WTC11 (cell line): ENCODE measurements at regions not wholly inside any gene's neighbourhood (a gene's known extent, or its start where the extent isn't known, plus 50 kb on each side); places are given as distances from the start of the nearest gene placed in this dataset.
"Not testable (repeated sequence)": the region's sequence is repeated elsewhere in the genome, so short reads cannot be mapped to it uniquely, and the experiment has no call there.

ENCODE experiments used
- ATAC-seq: fragments of 200-7000 bp; cut with Tn5 transposase; 2 replicates; pipeline ENCODE4 v1.10.0; 2021; ENCODE audit warnings: mild to moderate bottlenecking, moderate library complexity
- CTCF ChIA-PET: fragments of 300-600 bp; sonication (Branson Sonifier 250); formaldehyde crosslinking; loops from one replicate; lab custom pipeline; 2021; ENCODE audit warnings: antibody characterized with exemption; lab: Charles Lee
- POLR2A ChIA-PET: fragments of 350-600 bp; sonication (Branson Sonifier 250); formaldehyde crosslinking; loops from one replicate; lab custom pipeline; 2021; ENCODE audit warnings: antibody characterized with exemption; lab: Charles Lee
- DNase-seq: peaks from one replicate; pipeline ENCODE4 v3.0.0; 2021; ENCODE audit warnings: low spot score
- H3K27ac Mint-ChIP-seq: 2 replicates; pipeline ENCODE4 v1.8.0; 2021; ENCODE audit warnings: mixed read lengths
- H3K27me3 Mint-ChIP-seq: 2 replicates; pipeline ENCODE4 v1.8.0; 2021; ENCODE audit warnings: low read depth, mild to moderate bottlenecking, moderate library complexity, mixed read lengths
- H3K36me3 Mint-ChIP-seq: 2 replicates; pipeline ENCODE4 v1.8.0; 2021; ENCODE audit warnings: mixed read lengths
- H3K4me1 Mint-ChIP-seq: 2 replicates; pipeline ENCODE4 v1.8.0; 2022; ENCODE audit warnings: mixed read lengths
- H3K4me3 Mint-ChIP-seq: 2 replicates; pipeline ENCODE4 v1.8.0; 2021; ENCODE audit warnings: mild to moderate bottlenecking, moderate library complexity, mixed read lengths
- H3K9me3 Mint-ChIP-seq: 2 replicates; pipeline ENCODE4 v1.8.0; 2021; ENCODE audit warnings: mixed read lengths
- ARID4B ChIP-seq: sonication (generic); formaldehyde crosslinking; IDR thresholded peaks from 2 replicates; pipeline ENCODE4 v1.8.0; 2023; ENCODE audit warnings: missing genetic modification reagents, mild to moderate bottlenecking, borderline replicate concordance
- CREB1 ChIP-seq: sonication (generic); formaldehyde crosslinking; IDR thresholded peaks from 2 replicates; pipeline ENCODE4 v1.8.0; 2023; ENCODE audit warnings: mild to moderate bottlenecking, missing genetic modification reagents
- CTCF ChIP-seq: fragments of 200-600 bp; IDR thresholded peaks from 2 replicates; pipeline ENCODE4 v1.8.0; 2022; ENCODE audit warnings: antibody characterized with exemption
- FOXK1 ChIP-seq: sonication (generic); formaldehyde crosslinking; IDR thresholded peaks from 2 replicates; pipeline ENCODE4 v1.8.0; 2022; ENCODE audit warnings: mild to moderate bottlenecking, moderate library complexity, missing genetic modification reagents
- FOXP1 ChIP-seq: sonication (generic); formaldehyde crosslinking; IDR thresholded peaks from 2 replicates; pipeline ENCODE4 v1.8.0; 2022; ENCODE audit warnings: missing genetic modification reagents, mild to moderate bottlenecking, moderate library complexity, borderline replicate concordance
- MYBL2 ChIP-seq: sonication (generic); formaldehyde crosslinking; IDR thresholded peaks from 2 replicates; pipeline ENCODE4 v1.8.1; 2023; ENCODE audit warnings: mild to moderate bottlenecking, moderate library complexity, missing genetic modification reagents
- NFYB ChIP-seq: sonication (generic); formaldehyde crosslinking; conservative IDR thresholded peaks from 2 replicates; pipeline ENCODE4 v1.8.0; 2022; ENCODE audit warnings: low read depth, missing genetic modification reagents
- NR2C2 ChIP-seq: sonication (generic); formaldehyde crosslinking; IDR thresholded peaks from 2 replicates; pipeline ENCODE4 v1.8.0; 2022; ENCODE audit warnings: mild to moderate bottlenecking, missing genetic modification reagents
- RORB ChIP-seq: fragments of 250-450 bp; sonication (Bioruptor Pico); IDR thresholded peaks from 2 replicates; pipeline ENCODE4 v1.9.0; 2021; ENCODE audit warnings: mild to moderate bottlenecking
- SP1 ChIP-seq: sonication (generic); formaldehyde crosslinking; conservative IDR thresholded peaks from 2 replicates; pipeline ENCODE4 v1.8.1; 2022; ENCODE audit warnings: missing genetic modification reagents
- TCF7 ChIP-seq: sonication (generic); formaldehyde crosslinking; IDR thresholded peaks from 2 replicates; pipeline ENCODE4 v1.8.0; 2022; ENCODE audit warnings: mild to moderate bottlenecking, low read depth, missing genetic modification reagents, moderate library complexity
- USF2 ChIP-seq: sonication (generic); formaldehyde crosslinking; IDR thresholded peaks from 2 replicates; pipeline ENCODE4 v1.8.1; 2023; ENCODE audit warnings: mild to moderate bottlenecking, missing genetic modification reagents, moderate library complexity
- ZBTB43 ChIP-seq: sonication (generic); formaldehyde crosslinking; IDR thresholded peaks from 2 replicates; pipeline ENCODE4 v1.8.1; 2023; ENCODE audit warnings: mild to moderate bottlenecking, missing genetic modification reagents
- ZNF671 ChIP-seq: fragments of 250-450 bp; sonication (Bioruptor Pico); IDR thresholded peaks from 2 replicates; pipeline ENCODE4 v1.8.0; 2021; ENCODE audit warnings: mild to moderate bottlenecking

GRCh38 chr12:92378682-92379479 lies 233.2 kb upstream of the BTG1 start:
- H3K9me3 Mint-ChIP-seq, result no peaks in the 10 kb centered on the region
- no peaks in the 10 kb centered on the region for H3K4me1 Mint-ChIP-seq
- TF ChIP-seq FOXK1 (CRISPR knock-in tag), result no peak
- TF ChIP-seq RORB (CRISPR knock-in tag), result no peak
- TF ChIP-seq SP1, result no peak
- TF ChIP-seq MYBL2 (CRISPR knock-in tag), result no peak
- TF ChIP-seq CREB1 (CRISPR knock-in tag), result no peak
- H3K27ac Mint-ChIP-seq, result no peak overlapping the region
- DNase-seq (no peak), ATAC-seq (no peak)
- no peaks in the 10 kb centered on the region for H3K36me3 Mint-ChIP-seq
- H3K4me3 Mint-ChIP-seq, result no peak overlapping the region
- POLR2A ChIA-PET, result no interaction called here
- CTCF ChIA-PET, result no interaction called here
- no peaks in the 10 kb centered on the region for H3K27me3 Mint-ChIP-seq

GRCh38 chr12:92375504-92375903 lies 229.9 kb upstream of the BTG1 start:
- H3K9me3 Mint-ChIP-seq, DNase-seq, ATAC-seq, H3K4me1 Mint-ChIP-seq, CTCF ChIA-PET, H3K36me3 Mint-ChIP-seq, H3K27ac Mint-ChIP-seq, H3K4me3 Mint-ChIP-seq, H3K27me3 Mint-ChIP-seq, POLR2A ChIA-PET: not testable (repeated sequence)

GRCh38 chr12:92370828-92371227 lies 225.2 kb upstream of the BTG1 start:
- Mint-ChIP-seq H3K4me1 (no peaks in the 10 kb centered on the region), H3K27me3 (no peaks in the 10 kb centered on the region), H3K4me3 (no peak overlapping the region), H3K36me3 (no peaks in the 10 kb centered on the region)
- ChIA-PET POLR2A (no interaction called here), CTCF (no interaction called here)
- ATAC-seq, result no peak
- no peak for DNase-seq
- no peak for TF ChIP-seq NR2C2
- no peak for TF ChIP-seq FOXP1
- TF ChIP-seq USF2, result no peak
- no peak for TF ChIP-seq ZNF671 (CRISPR knock-in tag)
- no peak for TF ChIP-seq ZBTB43
- TF ChIP-seq NFYB (CRISPR knock-in tag), result no peak
- TF ChIP-seq CTCF, result no peak
- TF ChIP-seq ARID4B (CRISPR knock-in tag), result no peak
- TF ChIP-seq TCF7 (CRISPR knock-in tag), result no peak
- TF ChIP-seq, all 79 proteins: peak for 0
- H3K9me3 Mint-ChIP-seq, result no peaks in the 10 kb centered on the region
- no peak overlapping the region for H3K27ac Mint-ChIP-seq
